ENCODE measurements at regions not wholly inside any gene's neighbourhood (a gene's known extent, or its start where the extent isn't known, plus 50 kb on each side); places are given as distances from the start of the nearest gene placed in this dataset.
A peak's percentile ranks its signal among the peaks of the same experiment; 100 is the strongest.

DNA sequence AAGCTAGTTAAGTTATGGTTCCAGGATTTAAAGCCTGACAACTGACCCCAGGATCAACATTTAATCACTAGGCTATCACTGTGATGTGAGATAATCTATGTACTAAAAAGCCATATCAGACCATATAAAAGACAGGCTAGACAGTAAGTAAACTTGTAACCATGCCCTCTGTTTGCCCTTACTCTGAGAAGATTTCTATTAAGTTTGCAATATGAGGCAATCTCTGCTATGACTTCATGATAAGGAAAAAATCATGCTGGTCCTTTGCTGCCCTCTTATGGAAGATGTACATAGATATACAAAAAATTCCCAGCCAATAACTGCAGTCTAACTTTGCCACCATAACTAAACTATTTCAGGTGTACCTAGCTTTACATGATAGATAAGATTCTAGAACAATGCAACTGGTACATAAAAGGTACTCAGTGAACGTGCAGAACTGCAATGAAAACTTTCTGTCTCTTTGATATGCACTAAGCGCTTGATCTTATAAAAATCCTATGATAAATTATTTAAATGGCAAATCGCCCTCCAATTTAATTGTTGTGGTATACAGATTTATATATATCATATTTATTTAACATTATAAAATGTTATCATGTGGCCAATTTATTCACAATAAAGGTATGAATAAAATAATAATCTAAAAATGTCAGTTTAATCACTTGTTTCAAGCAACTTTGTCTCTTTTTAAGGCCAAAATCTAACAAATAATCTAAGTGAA lies 70.5 kb downstream of the FAM217A start:
- H3K9me3 Mint-ChIP-seq (ENCODE audit: unreplicated experiment): peaks cover 8% of the 10 kb centered on the region
- H3K4me1 Mint-ChIP-seq (ENCODE audit: insufficient read depth, unreplicated experiment): peaks cover 17% of the 10 kb centered on the region
- POLR2A ChIA-PET: interaction anchor here (0.8 to 3.8 kb wide), 9 partner anchors 10 to 269 kb away, joined by 3 to 22 read pairs (median 4); a partner anchor contains a TSS
- CTCF ChIA-PET: interaction anchor here (0.6 to 2.7 kb wide), 19 partner anchors 8 to 904 kb away, joined by 3 to 16 read pairs (median 4); partner anchors contain the start of gene FAM50B
- BruUV-seq (replicated peaks): no TSS peak
- peaks cover 25% of the 10 kb centered on the region for H3K36me3 Mint-ChIP-seq (ENCODE audit: insufficient read depth, unreplicated experiment)
- no peak overlapping the region for H3K4me3 Mint-ChIP-seq (ENCODE audit: unreplicated experiment)
- TF ChIP-seq, protein P1, sequence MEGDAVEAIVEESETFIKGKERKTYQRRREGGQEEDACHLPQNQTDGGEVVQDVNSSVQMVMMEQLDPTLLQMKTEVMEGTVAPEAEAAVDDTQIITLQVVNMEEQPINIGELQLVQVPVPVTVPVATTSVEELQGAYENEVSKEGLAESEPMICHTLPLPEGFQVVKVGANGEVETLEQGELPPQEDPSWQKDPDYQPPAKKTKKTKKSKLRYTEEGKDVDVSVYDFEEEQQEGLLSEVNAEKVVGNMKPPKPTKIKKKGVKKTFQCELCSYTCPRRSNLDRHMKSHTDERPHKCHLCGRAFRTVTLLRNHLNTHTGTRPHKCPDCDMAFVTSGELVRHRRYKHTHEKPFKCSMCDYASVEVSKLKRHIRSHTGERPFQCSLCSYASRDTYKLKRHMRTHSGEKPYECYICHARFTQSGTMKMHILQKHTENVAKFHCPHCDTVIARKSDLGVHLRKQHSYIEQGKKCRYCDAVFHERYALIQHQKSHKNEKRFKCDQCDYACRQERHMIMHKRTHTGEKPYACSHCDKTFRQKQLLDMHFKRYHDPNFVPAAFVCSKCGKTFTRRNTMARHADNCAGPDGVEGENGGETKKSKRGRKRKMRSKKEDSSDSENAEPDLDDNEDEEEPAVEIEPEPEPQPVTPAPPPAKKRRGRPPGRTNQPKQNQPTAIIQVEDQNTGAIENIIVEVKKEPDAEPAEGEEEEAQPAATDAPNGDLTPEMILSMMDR (IDR thresholded peaks at IDR 0.05; ENCODE audit: unreplicated experiment): peak; percentile 55
- peak; percentile 79 for DNase-seq (ENCODE audit: unreplicated experiment)
- H3K27me3 Mint-ChIP-seq (ENCODE audit: insufficient read depth, unreplicated experiment): no peaks in the 10 kb centered on the region
- intact Hi-C loops (cut with micrococcal nuclease): loop anchor here (1.0 to 2.0 kb wide), 5 partner anchors 75 to 730 kb away; partner anchors contain the start of gene FAM50B
- no peak overlapping the region for H3K27ac Mint-ChIP-seq (ENCODE audit: low read depth, unreplicated experiment)

DNA sequence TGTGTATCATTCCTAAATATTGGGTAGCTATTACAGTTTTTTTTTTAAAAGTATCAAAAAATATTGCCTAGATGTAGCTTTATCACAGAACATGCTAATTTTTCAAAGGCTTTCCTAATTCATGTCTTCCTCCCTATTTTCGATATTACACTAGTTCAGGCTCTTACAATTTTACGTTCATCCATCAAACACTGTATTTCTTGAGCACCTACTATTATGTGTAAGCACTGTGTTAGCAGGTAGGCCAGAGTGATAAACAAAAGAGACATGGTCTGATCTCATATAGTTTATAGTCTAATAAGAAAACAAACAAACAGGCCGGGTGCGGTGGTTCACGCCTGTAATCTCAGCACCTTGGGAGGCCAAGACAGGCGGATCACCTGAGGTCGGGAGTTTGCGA lies 69.5 kb downstream of the FAM217A start:
- CTCF ChIA-PET: interaction anchor here (0.8 to 2.7 kb wide), 4 partner anchors 9 to 160 kb away, joined by 3 to 16 read pairs (median 6); partner anchors contain the start of gene FAM50B
- H3K4me1 Mint-ChIP-seq (ENCODE audit: insufficient read depth, unreplicated experiment): peaks cover 17% of the 10 kb centered on the region
- H3K27ac Mint-ChIP-seq (ENCODE audit: low read depth, unreplicated experiment): peak overlapping the region; percentile 60
- TF ChIP-seq, protein P1 (IDR thresholded peaks at IDR 0.05; ENCODE audit: unreplicated experiment): no peak
- intact Hi-C loops (cut with micrococcal nuclease): loop anchor here (2.0 kb wide), 1 partner anchor 731 kb away; no protein-coding TSS in a partner anchor
- H3K27me3 Mint-ChIP-seq (ENCODE audit: insufficient read depth, unreplicated experiment): no peaks in the 10 kb centered on the region
- DNase-seq (ENCODE audit: unreplicated experiment): no peak
- peaks cover 8% of the 10 kb centered on the region for H3K9me3 Mint-ChIP-seq (ENCODE audit: unreplicated experiment)
- no TSS peak for BruUV-seq (replicated peaks)
- POLR2A ChIA-PET: interaction anchor here (0.6 to 3.8 kb wide), 6 partner anchors 9 to 262 kb away, joined by 3 to 22 read pairs (median 4); a partner anchor contains a TSS
- H3K4me3 Mint-ChIP-seq (ENCODE audit: unreplicated experiment): no peak overlapping the region
- H3K36me3 Mint-ChIP-seq (ENCODE audit: insufficient read depth, unreplicated experiment): peaks cover 35% of the 10 kb centered on the region

- CTCF ChIA-PET: interaction anchor here (0.6 to 2.7 kb wide), 3 partner anchors 11 to 585 kb away, joined by 3 to 16 read pairs (median 3); partner anchors contain the start of gene FAM50B
- H3K27ac Mint-ChIP-seq (ENCODE audit: low read depth, unreplicated experiment): peak overlapping the region; percentile 60
- no peak for DNase-seq (ENCODE audit: unreplicated experiment)
- no peaks in the 10 kb centered on the region for H3K27me3 Mint-ChIP-seq (ENCODE audit: insufficient read depth, unreplicated experiment)
- intact Hi-C loops (cut with micrococcal nuclease): no loop called here
- POLR2A ChIA-PET: interaction anchor here (1.1 to 3.8 kb wide), 3 partner anchors 8 to 150 kb away, joined by 3 to 22 read pairs (median 20); a partner anchor contains a TSS
- BruUV-seq (replicated peaks): no TSS peak
- peaks cover 36% of the 10 kb centered on the region for H3K36me3 Mint-ChIP-seq (ENCODE audit: insufficient read depth, unreplicated experiment)
- TF ChIP-seq, protein P1 (IDR thresholded peaks at IDR 0.05; ENCODE audit: unreplicated experiment): no peak
- H3K4me3 Mint-ChIP-seq (ENCODE audit: unreplicated experiment): no peak overlapping the region
- peaks cover 21% of the 10 kb centered on the region for H3K4me1 Mint-ChIP-seq (ENCODE audit: insufficient read depth, unreplicated experiment)
- peaks cover 8% of the 10 kb centered on the region for H3K9me3 Mint-ChIP-seq (ENCODE audit: unreplicated experiment)
Observed at GRCh38 chr6:4010048-4010447, 68.9 kb downstream of the FAM217A start.

- BruUV-seq (replicated peaks): no TSS peak
- TF ChIP-seq, protein P1 (IDR thresholded peaks at IDR 0.05; ENCODE audit: unreplicated experiment): no peak
- Mint-ChIP-seq H3K4me1 (ENCODE audit: insufficient read depth, unreplicated experiment) (peaks cover 26% of the 10 kb centered on the region), H3K27me3 (ENCODE audit: insufficient read depth, unreplicated experiment) (no peaks in the 10 kb centered on the region), H3K4me3 (ENCODE audit: unreplicated experiment) (no peak overlapping the region), H3K27ac (ENCODE audit: low read depth, unreplicated experiment) (peak overlapping the region; percentile 60), H3K36me3 (ENCODE audit: insufficient read depth, unreplicated experiment) (peaks cover 36% of the 10 kb centered on the region), H3K9me3 (ENCODE audit: unreplicated experiment) (peaks cover 8% of the 10 kb centered on the region)
- ChIA-PET POLR2A (interaction anchor here (1.1 to 3.8 kb wide), 3 partner anchors 7 to 151 kb away, joined by 3 to 22 read pairs (median 20); a partner anchor contains a TSS), CTCF (interaction anchor here (0.6 kb wide), 1 partner anchor 585 kb away, joined by 3 read pairs; no protein-coding TSS in a partner anchor)
- no peak for DNase-seq (ENCODE audit: unreplicated experiment)
- intact Hi-C loops (cut with micrococcal nuclease): no loop called here
Observed at GRCh38 chr6:4010689-4011090, 68.2 kb downstream of the FAM217A start.

Data from MCF 10A (cell line).